Ovary (tissue), 3 donors: ENCODE measurements at regions not wholly inside any gene's neighbourhood (a gene's known extent, or its start where the extent isn't known, plus 50 kb on each side); places are given as distances from the start of the nearest gene placed in this dataset.

ENCODE experiments used
- CTCF ChIP-seq, 3 donors: fragments of 450-650 bp in 2 of 3; fragments of 200-600 bp in 1 of 3; IDR thresholded peaks; one replicate each; pipeline versions ENCODE4 v1.5.1 to v1.8.0; 2016 to 2022; ENCODE audit warnings: antibody characterized with exemption in 3 of 3, mild to moderate bottlenecking in 1 of 3
- EP300 ChIP-seq: sonication (generic); formaldehyde crosslinking; IDR thresholded peaks from one replicate; pipeline ENCODE4 v1.6.1; 2017; ENCODE audit warnings: antibody characterized with exemption
- POLR2A ChIP-seq: fragments of 450-650 bp; IDR thresholded peaks from one replicate; pipeline ENCODE4 v1.6.1; 2017; ENCODE audit warnings: antibody characterized with exemption, mild to moderate bottlenecking, moderate library complexity
- donor health status: DM: no; HTN: no; CAD: no.

DNA sequence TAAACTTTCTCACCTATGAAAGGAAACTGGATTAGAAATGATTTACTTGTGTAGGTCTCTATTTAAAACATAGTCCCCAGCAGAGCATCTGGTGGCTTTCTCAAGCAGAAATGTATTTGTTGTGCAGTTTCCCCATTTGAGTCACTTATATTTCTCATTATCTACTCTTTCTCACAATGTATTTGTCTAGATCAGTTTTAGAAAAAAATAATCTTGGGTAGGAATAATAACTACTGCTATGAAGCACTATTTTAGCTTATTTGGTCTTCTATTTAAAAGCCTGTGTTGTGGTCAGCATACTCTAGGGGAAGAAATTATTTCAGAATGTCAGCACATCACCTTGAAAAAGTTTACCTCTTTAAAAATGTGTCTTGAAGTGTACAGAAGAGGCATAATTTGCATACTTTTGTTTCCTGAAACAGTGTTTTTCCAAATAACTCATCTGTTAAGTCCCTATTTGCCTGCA lies 60.9 kb upstream of the PRL start:
- TF ChIP-seq CTCF (IDR thresholded peaks at IDR 0.05) (no peak), POLR2A (no peak), EP300 (no peak)
